ENCODE measurements at regions not wholly inside any gene's neighbourhood (a gene's known extent, or its start where the extent isn't known, plus 50 kb on each side); places are given as distances from the start of the nearest gene placed in this dataset.

- Mint-ChIP-seq H3K4me1 (ENCODE audit: unreplicated experiment) (peaks cover 22% of the 10 kb centered on the region), H3K27ac (ENCODE audit: unreplicated experiment) (no peak overlapping the region), H3K36me3 (ENCODE audit: unreplicated experiment) (peaks cover 2% of the 10 kb centered on the region), H3K9me3 (ENCODE audit: unreplicated experiment) (no peaks in the 10 kb centered on the region), H3K27me3 (ENCODE audit: unreplicated experiment) (no peaks in the 10 kb centered on the region), H3K4me3 (ENCODE audit: unreplicated experiment) (no peak overlapping the region)
- TF ChIP-seq CTCF (IDR thresholded peaks at IDR 0.05): no peak
- DNase-seq (ENCODE audit: extremely low spot score, unreplicated experiment): no peak
These were observed 120.4 kb upstream of the RIPOR2 start for GRCh38 chr6:25056130-25056529.

- Mint-ChIP-seq H3K4me1 (ENCODE audit: unreplicated experiment) (peaks cover 34% of the 10 kb centered on the region), H3K36me3 (ENCODE audit: unreplicated experiment) (peaks cover 2% of the 10 kb centered on the region), H3K4me3 (ENCODE audit: unreplicated experiment) (no peak overlapping the region), H3K27ac (ENCODE audit: unreplicated experiment) (no peak overlapping the region), H3K27me3 (ENCODE audit: unreplicated experiment) (no peaks in the 10 kb centered on the region), H3K9me3 (ENCODE audit: unreplicated experiment) (no peaks in the 10 kb centered on the region)
- DNase-seq (ENCODE audit: extremely low spot score, unreplicated experiment): no peak
- no peak for TF ChIP-seq CTCF (IDR thresholded peaks at IDR 0.05)
These were observed 121.5 kb upstream of the RIPOR2 start for GRCh38 chr6:25057111-25057905.

GRCh38 chr6:25058441-25058840 lies 122.7 kb upstream of the RIPOR2 start:
- no peaks in the 10 kb centered on the region for H3K9me3 Mint-ChIP-seq (ENCODE audit: unreplicated experiment)
- TF ChIP-seq CTCF (IDR thresholded peaks at IDR 0.05): no peak
- H3K4me1 Mint-ChIP-seq (ENCODE audit: unreplicated experiment): peaks cover 42% of the 10 kb centered on the region
- no peak overlapping the region for H3K27ac Mint-ChIP-seq (ENCODE audit: unreplicated experiment)
- no peak overlapping the region for H3K4me3 Mint-ChIP-seq (ENCODE audit: unreplicated experiment)
- H3K36me3 Mint-ChIP-seq (ENCODE audit: unreplicated experiment): peaks cover 2% of the 10 kb centered on the region
- no peak for DNase-seq (ENCODE audit: extremely low spot score, unreplicated experiment)
- no peaks in the 10 kb centered on the region for H3K27me3 Mint-ChIP-seq (ENCODE audit: unreplicated experiment)

GRCh38 chr6:25058941-25059340 lies 123.2 kb upstream of the RIPOR2 start:
- H3K27me3 Mint-ChIP-seq (ENCODE audit: unreplicated experiment): no peaks in the 10 kb centered on the region
- H3K4me3 Mint-ChIP-seq (ENCODE audit: unreplicated experiment): no peak overlapping the region
- DNase-seq (ENCODE audit: extremely low spot score, unreplicated experiment): no peak
- no peak overlapping the region for H3K27ac Mint-ChIP-seq (ENCODE audit: unreplicated experiment)
- no peaks in the 10 kb centered on the region for H3K9me3 Mint-ChIP-seq (ENCODE audit: unreplicated experiment)
- TF ChIP-seq CTCF (IDR thresholded peaks at IDR 0.05): no peak
- H3K36me3 Mint-ChIP-seq (ENCODE audit: unreplicated experiment): peaks cover 2% of the 10 kb centered on the region
- peaks cover 39% of the 10 kb centered on the region for H3K4me1 Mint-ChIP-seq (ENCODE audit: unreplicated experiment)

- Mint-ChIP-seq H3K4me3 (ENCODE audit: unreplicated experiment) (no peak overlapping the region), H3K27ac (ENCODE audit: unreplicated experiment) (no peak overlapping the region), H3K36me3 (ENCODE audit: unreplicated experiment) (peaks cover 2% of the 10 kb centered on the region), H3K27me3 (ENCODE audit: unreplicated experiment) (no peaks in the 10 kb centered on the region), H3K9me3 (ENCODE audit: unreplicated experiment) (no peaks in the 10 kb centered on the region), H3K4me1 (ENCODE audit: unreplicated experiment) (peaks cover 35% of the 10 kb centered on the region)
- no peak for DNase-seq (ENCODE audit: extremely low spot score, unreplicated experiment)
- no peak for TF ChIP-seq CTCF (IDR thresholded peaks at IDR 0.05)
These were observed 124.8 kb upstream of the RIPOR2 start for GRCh38 chr6:25060522-25060921.

Data from osteocyte (in vitro differentiated cells).